ENCODE measurements at regions not wholly inside any gene's neighbourhood (a gene's known extent, or its start where the extent isn't known, plus 50 kb on each side); places are given as distances from the start of the nearest gene placed in this dataset.

GRCh38 chr3:73797311-73797710 is 172.6 kb upstream of the PDZRN3 start:
- Histone ChIP-seq H3K4me1 (peaks cover 5 to 12% (median 9%) of the 10 kb centered on the region in 4 donors), H3K4me3 (no peak overlapping the region), H3K36me3 (no peaks in the 10 kb centered on the region), H3K27ac (replicated peaks in 1 of 4) (no peak overlapping the region), H3K27me3 (no peaks in the 10 kb centered on the region), H3K9me3 (peaks cover 0 to 5% (median 0%) of the 10 kb centered on the region in 4 donors)
- DNase-seq (ENCODE audit: extremely low spot score): no peak
- 50% methylated on average over 1 of the region's 1 CpG for WGBS
- TF ChIP-seq CTCF (IDR thresholded peaks at IDR 0.05) (no peak), EP300 (IDR thresholded peaks at IDR 0.05) (no peak), POLR2A (IDR thresholded peaks at IDR 0.05; ENCODE audit: low read depth) (no peak), POLR2AphosphoS5 (IDR thresholded peaks at IDR 0.05) (no peak)
- intact Hi-C loops (cut with DNase I): no loop called here

- Histone ChIP-seq H3K27ac (replicated peaks in 1 of 4) (no peak overlapping the region), H3K9me3 (peaks cover 0 to 5% (median 0%) of the 10 kb centered on the region in 4 donors), H3K27me3 (no peaks in the 10 kb centered on the region), H3K36me3 (no peaks in the 10 kb centered on the region), H3K4me1 (peaks cover 5 to 12% (median 8%) of the 10 kb centered on the region in 4 donors), H3K4me3 (no peak overlapping the region)
- intact Hi-C loops (cut with DNase I): no loop called here
- no peak for DNase-seq (ENCODE audit: extremely low spot score)
- 42% methylated on average over 3 of the region's 3 CpGs for WGBS
- TF ChIP-seq EP300 (IDR thresholded peaks at IDR 0.05) (no peak), POLR2AphosphoS5 (IDR thresholded peaks at IDR 0.05) (no peak), CTCF (IDR thresholded peaks at IDR 0.05) (no peak), POLR2A (IDR thresholded peaks at IDR 0.05; ENCODE audit: low read depth) (no peak)
These were observed 171.6 kb upstream of the PDZRN3 start for GRCh38 chr3:73796382-73796781.

- H3K4me3 ChIP-seq: no peak overlapping the region
- TF ChIP-seq CTCF (IDR thresholded peaks at IDR 0.05) (no peak), EP300 (IDR thresholded peaks at IDR 0.05) (no peak), POLR2A (IDR thresholded peaks at IDR 0.05; ENCODE audit: low read depth) (no peak), POLR2AphosphoS5 (IDR thresholded peaks at IDR 0.05) (no peak)
- peaks cover 4 to 8% (median 6%) of the 10 kb centered on the region in 4 donors for H3K4me1 ChIP-seq
- no peak overlapping the region for H3K27ac ChIP-seq (replicated peaks in 1 of 4)
- intact Hi-C loops (cut with DNase I): no loop called here
- H3K27me3 ChIP-seq: no peaks in the 10 kb centered on the region
- H3K36me3 ChIP-seq: no peaks in the 10 kb centered on the region
- 94% methylated on average over 4 of the region's 4 CpGs for WGBS
- DNase-seq (ENCODE audit: extremely low spot score): no peak
- H3K9me3 ChIP-seq: no peaks in the 10 kb centered on the region
These were observed 166.6 kb upstream of the PDZRN3 start for GRCh38 chr3:73791356-73791755.

- TF ChIP-seq POLR2AphosphoS5 (IDR thresholded peaks at IDR 0.05) (no peak), EP300 (IDR thresholded peaks at IDR 0.05) (no peak), CTCF (IDR thresholded peaks at IDR 0.05) (no peak), POLR2A (IDR thresholded peaks at IDR 0.05; ENCODE audit: low read depth) (no peak)
- DNase-seq (ENCODE audit: extremely low spot score): no peak
- Histone ChIP-seq H3K4me1 (peaks cover 0 to 3% (median 0%) of the 10 kb centered on the region in 4 donors), H3K9me3 (no peaks in the 10 kb centered on the region), H3K36me3 (no peaks in the 10 kb centered on the region), H3K27ac (replicated peaks in 1 of 4) (no peak overlapping the region), H3K4me3 (no peak overlapping the region), H3K27me3 (no peaks in the 10 kb centered on the region)
- intact Hi-C loops (cut with DNase I): loop anchor here (10.0 kb wide), 1 partner anchor 155 kb away; no protein-coding TSS in a partner anchor
- WGBS: 97% methylated on average over 3 of the region's 3 CpGs
These were observed 165.2 kb upstream of the PDZRN3 start for GRCh38 chr3:73789825-73790444.

GRCh38 chr3:73787620-73788019 is 162.9 kb upstream of the PDZRN3 start:
- TF ChIP-seq POLR2A (IDR thresholded peaks at IDR 0.05; ENCODE audit: low read depth) (no peak), POLR2AphosphoS5 (IDR thresholded peaks at IDR 0.05) (no peak), CTCF (IDR thresholded peaks at IDR 0.05) (no peak), EP300 (IDR thresholded peaks at IDR 0.05) (no peak)
- Histone ChIP-seq H3K36me3 (no peaks in the 10 kb centered on the region), H3K4me3 (no peak overlapping the region), H3K9me3 (no peaks in the 10 kb centered on the region), H3K27me3 (no peaks in the 10 kb centered on the region), H3K4me1 (peaks cover 0 to 3% (median 0%) of the 10 kb centered on the region in 4 donors), H3K27ac (replicated peaks in 1 of 4) (no peak overlapping the region)
- DNase-seq (ENCODE audit: extremely low spot score): no peak
- intact Hi-C loops (cut with DNase I): loop anchor here (10.0 kb wide), 1 partner anchor 153 kb away; no protein-coding TSS in a partner anchor
